Liver (tissue), 3 donors: ENCODE measurements at regions not wholly inside any gene's neighbourhood (a gene's known extent, or its start where the extent isn't known, plus 50 kb on each side); places are given as distances from the start of the nearest gene placed in this dataset.

Experiments
- CTCF ChIP-seq: fragments of 150-350 bp; IDR thresholded peaks from 2 replicates; pipeline ENCODE4 v1.5.1; 2017; ENCODE audit warnings: improper control_type of control experiment, low read depth, low read length; ENCODE audit not compliant: missing input control
- GABPA ChIP-seq, 2 donors: IDR thresholded peaks in 1 of 2; conservative IDR thresholded peaks in 1 of 2; 2 replicates each; pipeline ENCODE4 v1.6.1; 2016; ENCODE audit warnings: antibody characterized with exemption in 2 of 2, mild to moderate bottlenecking in 1 of 2, moderate library complexity in 1 of 2
- JUND ChIP-seq, 2 donors: IDR thresholded peaks; 2 replicates each; pipeline ENCODE4 v1.6.1; 2016; ENCODE audit warnings: antibody characterized with exemption in 2 of 2
- RAD21 ChIP-seq, 2 donors: IDR thresholded peaks; 2 replicates each; pipeline ENCODE4 v1.6.1; 2016; ENCODE audit warnings: antibody characterized with exemption in 2 of 2, mild to moderate bottlenecking in 2 of 2
- REST ChIP-seq: IDR thresholded peaks from 2 replicates; pipeline ENCODE4 v1.6.1; 2016; ENCODE audit warnings: antibody characterized with exemption, mild to moderate bottlenecking
- RXRA ChIP-seq, 2 donors: IDR thresholded peaks; 2 replicates each; pipeline ENCODE4 v1.6.1; 2017 to 2018; ENCODE audit warnings: antibody characterized with exemption in 2 of 2, mild to moderate bottlenecking in 1 of 2
- YY1 ChIP-seq: IDR thresholded peaks from 2 replicates; pipeline ENCODE4 v1.6.1; 2016; ENCODE audit warnings: antibody characterized with exemption, mild to moderate bottlenecking
- ZBTB33 ChIP-seq: IDR thresholded peaks from 2 replicates; pipeline ENCODE4 v1.6.1; 2016; ENCODE audit warnings: antibody characterized with exemption
- donor health status: healthy.
- donor health status: healthy.

- TF ChIP-seq CTCF (no peak), ZBTB33 (no peak), REST (no peak), RXRA (IDR thresholded peaks at IDR 0.05) (no peak), RAD21 (IDR thresholded peaks at IDR 0.05) (no peak), YY1 (no peak), JUND (IDR thresholded peaks at IDR 0.05) (no peak), GABPA (IDR thresholded peaks at IDR 0.05 in 1 of 2, conservative IDR thresholded peaks at IDR 0.05 in 1 of 2) (no peak)
Observed at GRCh38 chr13:105984646-105985045, 550.8 kb downstream of the EFNB2 start.
